ENCODE measurements at regions not wholly inside any gene's neighbourhood (a gene's known extent, or its start where the extent isn't known, plus 50 kb on each side); places are given as distances from the start of the nearest gene placed in this dataset.
"Not testable (repeated sequence)": the region's sequence is repeated elsewhere in the genome, so short reads cannot be mapped to it uniquely, and the experiment has no call there.

GRCh38 chr15:39517122-39517855 is 63.6 kb upstream of the THBS1 start:
- H4K20me1 ChIP-seq (ENCODE audit: insufficient read depth, low read length): no peaks in the 10 kb centered on the region
- no peak overlapping the region for H3K27ac Mint-ChIP-seq (ENCODE audit: unreplicated experiment)
- H3K9me3 ChIP-seq (ENCODE audit: insufficient read depth, low read depth, low read length): peaks cover 3% of the 10 kb centered on the region
- H3K36me3 ChIP-seq (ENCODE audit: insufficient read depth, low read length): no peaks in the 10 kb centered on the region
- DNase-seq (ENCODE audit: low read depth) (no peak), FAIRE-seq (no peak)
- H3K4me1 Mint-ChIP-seq (ENCODE audit: low read depth, unreplicated experiment): peaks cover 3% of the 10 kb centered on the region
- no peaks in the 10 kb centered on the region for H3K36me3 Mint-ChIP-seq (ENCODE audit: low read depth, unreplicated experiment)
- no peak overlapping the region for H3K4me3 ChIP-seq (ENCODE audit: insufficient read depth, low read depth, low read length)
- no peak overlapping the region for H3K4me3 Mint-ChIP-seq (ENCODE audit: unreplicated experiment)
- H3K9ac ChIP-seq (ENCODE audit: low read length): no peak overlapping the region
- no peaks in the 10 kb centered on the region for H3K79me2 ChIP-seq (ENCODE audit: insufficient read depth, low read length)
- H3K9me3 Mint-ChIP-seq (ENCODE audit: unreplicated experiment): peaks cover 2% of the 10 kb centered on the region
- no peak overlapping the region for H2AFZ ChIP-seq (ENCODE audit: low read depth, low read length)
- H3K27me3 ChIP-seq (ENCODE audit: insufficient read depth, low read length): no peaks in the 10 kb centered on the region
- H3K27me3 Mint-ChIP-seq (ENCODE audit: low read depth, unreplicated experiment): peaks cover 3% of the 10 kb centered on the region
- no peak overlapping the region for H3K4me2 ChIP-seq (ENCODE audit: low read length)
- H3K4me1 ChIP-seq (ENCODE audit: insufficient read depth, low read length): no peaks in the 10 kb centered on the region
- TF ChIP-seq CTCF (IDR thresholded peaks at IDR 0.05; ENCODE audit: insufficient read depth, low read depth, low read length) (no peak), EZH2 (IDR thresholded peaks at IDR 0.05; ENCODE audit: insufficient read depth, low read length) (no peak)
- no peak overlapping the region for H3K27ac ChIP-seq (ENCODE audit: low read depth, low read length)

DNA sequence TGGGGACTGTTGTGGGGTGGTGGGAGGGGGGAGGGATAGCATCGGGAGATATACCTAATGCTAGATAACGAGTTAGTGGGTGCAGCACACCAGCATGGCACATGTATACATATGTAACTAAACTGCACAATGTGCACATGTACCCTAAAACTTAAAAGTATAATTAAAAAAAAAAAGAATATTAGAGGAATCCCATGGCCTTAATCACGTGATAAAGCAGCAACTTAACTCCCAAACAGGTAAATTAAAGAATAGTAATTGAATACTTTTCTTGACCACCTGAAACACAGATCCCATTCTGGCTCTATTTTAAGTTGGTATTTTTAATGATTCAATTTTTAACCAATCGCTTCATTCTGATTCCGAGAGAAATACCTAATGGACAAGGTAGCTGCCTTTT is 56.9 kb upstream of the THBS1 start:
- not testable (repeated sequence) for H2AFZ ChIP-seq (ENCODE audit: low read depth, low read length); H4K20me1 ChIP-seq (ENCODE audit: insufficient read depth, low read length); H3K36me3 Mint-ChIP-seq (ENCODE audit: low read depth, unreplicated experiment); H3K9ac ChIP-seq (ENCODE audit: low read length); H3K36me3 ChIP-seq (ENCODE audit: insufficient read depth, low read length); H3K4me3 Mint-ChIP-seq (ENCODE audit: unreplicated experiment); H3K27me3 ChIP-seq (ENCODE audit: insufficient read depth, low read length); H3K9me3 ChIP-seq (ENCODE audit: insufficient read depth, low read depth, low read length); H3K4me2 ChIP-seq (ENCODE audit: low read length); H3K4me1 ChIP-seq (ENCODE audit: insufficient read depth, low read length); FAIRE-seq; H3K4me1 Mint-ChIP-seq (ENCODE audit: low read depth, unreplicated experiment); H3K4me3 ChIP-seq (ENCODE audit: insufficient read depth, low read depth, low read length); H3K27ac ChIP-seq (ENCODE audit: low read depth, low read length); DNase-seq (ENCODE audit: low read depth); H3K79me2 ChIP-seq (ENCODE audit: insufficient read depth, low read length); H3K27ac Mint-ChIP-seq (ENCODE audit: unreplicated experiment)
- Mint-ChIP-seq H3K27me3 (ENCODE audit: low read depth, unreplicated experiment) (peaks cover 12% of the 10 kb centered on the region), H3K9me3 (ENCODE audit: unreplicated experiment) (peaks cover 20% of the 10 kb centered on the region)

DNA sequence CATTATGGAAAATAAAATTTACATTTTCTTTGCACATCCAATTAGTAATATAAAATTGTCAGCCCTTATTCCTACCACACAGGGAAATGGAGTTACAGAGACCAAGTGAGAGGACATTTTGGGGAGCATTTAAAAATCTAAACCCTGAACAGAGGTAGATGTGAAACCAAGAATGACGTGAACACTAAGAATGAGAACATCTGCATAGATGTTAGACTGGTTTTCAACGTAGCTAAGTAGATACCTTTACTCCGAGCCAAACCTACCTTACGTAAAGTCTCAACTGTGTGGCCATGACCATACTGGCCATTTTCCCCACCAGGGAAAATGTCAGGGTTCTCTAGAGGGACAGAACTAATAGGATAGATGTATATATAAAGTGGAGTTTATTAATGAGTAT is 51.4 kb upstream of the THBS1 start:
- H3K4me3 Mint-ChIP-seq (ENCODE audit: unreplicated experiment): no peak overlapping the region
- H4K20me1 ChIP-seq (ENCODE audit: insufficient read depth, low read length): no peaks in the 10 kb centered on the region
- H3K27me3 Mint-ChIP-seq (ENCODE audit: low read depth, unreplicated experiment): peaks cover 28% of the 10 kb centered on the region
- H3K27ac Mint-ChIP-seq (ENCODE audit: unreplicated experiment): no peak overlapping the region
- H3K4me3 ChIP-seq (ENCODE audit: insufficient read depth, low read depth, low read length): no peak overlapping the region
- no peak overlapping the region for H3K4me2 ChIP-seq (ENCODE audit: low read length)
- H3K9me3 ChIP-seq (ENCODE audit: insufficient read depth, low read depth, low read length): no peaks in the 10 kb centered on the region
- FAIRE-seq (no peak), DNase-seq (ENCODE audit: low read depth) (no peak)
- no peaks in the 10 kb centered on the region for H3K79me2 ChIP-seq (ENCODE audit: insufficient read depth, low read length)
- no peaks in the 10 kb centered on the region for H3K36me3 Mint-ChIP-seq (ENCODE audit: low read depth, unreplicated experiment)
- H3K9me3 Mint-ChIP-seq (ENCODE audit: unreplicated experiment): peaks cover 17% of the 10 kb centered on the region
- H3K9ac ChIP-seq (ENCODE audit: low read length): no peak overlapping the region
- no peak overlapping the region for H2AFZ ChIP-seq (ENCODE audit: low read depth, low read length)
- no peak overlapping the region for H3K27ac ChIP-seq (ENCODE audit: low read depth, low read length)
- TF ChIP-seq EZH2 (IDR thresholded peaks at IDR 0.05; ENCODE audit: insufficient read depth, low read length) (no peak), CTCF (IDR thresholded peaks at IDR 0.05; ENCODE audit: insufficient read depth, low read depth, low read length) (no peak)
- H3K27me3 ChIP-seq (ENCODE audit: insufficient read depth, low read length): no peaks in the 10 kb centered on the region
- H3K4me1 Mint-ChIP-seq (ENCODE audit: low read depth, unreplicated experiment): peaks cover 7% of the 10 kb centered on the region
- H3K36me3 ChIP-seq (ENCODE audit: insufficient read depth, low read length): no peaks in the 10 kb centered on the region
- H3K4me1 ChIP-seq (ENCODE audit: insufficient read depth, low read length): no peaks in the 10 kb centered on the region
